ENCODE measurements at regions not wholly inside any gene's neighbourhood (a gene's known extent, or its start where the extent isn't known, plus 50 kb on each side); places are given as distances from the start of the nearest gene placed in this dataset.
A peak's percentile ranks its signal among the peaks of the same experiment; 100 is the strongest.
"Not testable (repeated sequence)": the region's sequence is repeated elsewhere in the genome, so short reads cannot be mapped to it uniquely, and the experiment has no call there.

GRCh38 chr5:6321078-6321477, 57.3 kb downstream of the MED10 start:
- no peak for DNase-seq (ENCODE audit: low read depth)

- DNase-seq (ENCODE audit: low read depth) = no peak
Observed at GRCh38 chr5:6319116-6319515, 59.2 kb downstream of the MED10 start.

- no peak for DNase-seq (ENCODE audit: low read depth)
Observed at GRCh38 chr5:6317116-6317798, 61.1 kb downstream of the MED10 start.

GRCh38 chr5:6315580-6315979, 62.8 kb downstream of the MED10 start:
- DNase-seq (ENCODE audit: low read depth) = no peak

- no peak for DNase-seq (ENCODE audit: low read depth)
Observed at GRCh38 chr5:6311568-6312501, 66.5 kb downstream of the MED10 start.

- no peak for DNase-seq (ENCODE audit: low read depth)
Observed at GRCh38 chr5:6309949-6310348, 68.4 kb downstream of the MED10 start.

GRCh38 chr5:6308683-6309082, 69.7 kb downstream of the MED10 start:
- DNase-seq (ENCODE audit: low read depth) = no peak

DNA sequence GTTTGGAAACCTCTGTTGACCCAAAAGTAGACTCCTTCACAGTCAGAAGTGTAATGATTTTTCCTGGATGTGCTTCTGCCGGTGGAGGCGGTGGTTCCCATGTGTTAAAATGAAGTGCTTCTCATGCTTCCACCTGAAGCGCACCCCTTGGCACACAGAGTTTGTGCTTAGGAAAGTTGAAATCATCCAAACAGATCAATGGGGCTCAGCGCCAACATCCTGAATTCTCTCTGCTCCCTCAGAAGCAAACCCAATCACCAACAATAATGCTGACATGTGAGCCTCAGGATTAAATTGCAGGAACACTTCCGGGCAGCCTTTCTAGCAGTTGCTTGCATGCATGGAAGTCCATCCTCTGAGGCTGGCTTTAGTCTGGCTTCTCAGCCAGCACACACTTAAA, 71.0 kb downstream of the MED10 start:
- no peak for DNase-seq (ENCODE audit: low read depth)

DNA sequence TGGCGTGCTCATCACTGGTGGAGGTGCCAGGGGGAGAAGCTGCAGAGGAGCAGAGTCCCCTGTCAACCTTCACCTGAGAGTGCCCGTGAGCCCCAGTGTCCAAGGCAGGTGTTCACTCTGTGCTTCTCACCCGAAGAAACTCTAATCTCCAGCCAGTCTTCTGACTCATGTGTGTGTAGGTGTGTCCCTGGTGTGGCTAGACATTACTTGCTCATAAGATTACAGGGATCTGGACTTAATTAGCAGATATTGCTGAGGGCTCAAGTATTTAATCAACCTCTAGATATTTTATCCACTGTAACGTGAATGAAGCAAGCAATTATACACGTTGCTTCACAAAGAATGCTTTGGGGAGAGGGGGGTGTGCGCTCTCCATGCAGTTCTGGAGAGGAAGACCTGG, 72.5 kb downstream of the MED10 start:
- DNase-seq (ENCODE audit: low read depth) = no peak

DNA sequence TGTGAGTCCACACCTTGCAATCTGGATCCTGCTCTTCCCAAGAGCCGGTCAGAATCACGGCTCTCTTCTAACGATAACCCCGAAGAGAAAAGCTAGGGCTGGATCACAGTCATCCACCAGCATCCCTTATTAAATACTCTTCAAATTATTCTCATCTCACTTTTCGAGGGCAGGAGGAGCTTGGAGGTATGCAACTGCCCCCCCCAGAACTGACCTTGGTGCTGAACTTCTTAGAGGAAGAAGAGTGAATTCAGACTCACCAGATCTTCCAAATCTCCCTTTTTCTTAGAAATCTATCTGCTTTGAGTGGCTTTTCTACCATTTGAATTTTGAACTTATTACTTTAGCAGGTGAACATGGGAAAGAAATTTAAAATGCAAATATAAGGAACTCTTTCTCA, 75.7 kb downstream of the MED10 start:
- no peak for DNase-seq (ENCODE audit: low read depth)

GRCh38 chr5:6302075-6302474, 76.3 kb downstream of the MED10 start:
- DNase-seq (ENCODE audit: low read depth) = no peak

GRCh38 chr5:6296524-6296923, 81.8 kb downstream of the MED10 start:
- no peak for DNase-seq (ENCODE audit: low read depth)

DNA sequence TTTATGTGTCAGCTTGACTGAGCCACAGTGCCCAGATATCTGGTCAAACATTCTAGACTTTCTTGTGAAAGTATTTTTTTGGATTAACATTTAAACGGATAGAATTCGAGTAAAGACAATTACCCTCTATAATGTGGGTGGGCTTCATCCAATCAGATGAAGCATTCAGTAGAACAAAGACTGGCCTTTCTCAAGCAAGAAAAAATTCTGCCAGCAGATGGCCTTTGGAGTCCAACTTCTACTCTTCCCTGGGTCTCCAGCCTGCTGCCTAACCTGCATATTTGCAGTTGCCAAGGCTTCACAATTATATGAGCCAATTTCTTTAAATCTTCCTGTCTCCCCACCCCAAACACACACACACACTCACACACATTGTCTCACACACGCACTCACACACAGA, 86.4 kb downstream of the MED10 start:
- peak; percentile 2 for DNase-seq (ENCODE audit: low read depth)

GRCh38 chr5:6289239-6289638, 89.1 kb downstream of the MED10 start:
- no peak for DNase-seq (ENCODE audit: low read depth)

GRCh38 chr5:6287176-6287575, 91.2 kb downstream of the MED10 start:
- no peak for DNase-seq (ENCODE audit: low read depth)

DNA sequence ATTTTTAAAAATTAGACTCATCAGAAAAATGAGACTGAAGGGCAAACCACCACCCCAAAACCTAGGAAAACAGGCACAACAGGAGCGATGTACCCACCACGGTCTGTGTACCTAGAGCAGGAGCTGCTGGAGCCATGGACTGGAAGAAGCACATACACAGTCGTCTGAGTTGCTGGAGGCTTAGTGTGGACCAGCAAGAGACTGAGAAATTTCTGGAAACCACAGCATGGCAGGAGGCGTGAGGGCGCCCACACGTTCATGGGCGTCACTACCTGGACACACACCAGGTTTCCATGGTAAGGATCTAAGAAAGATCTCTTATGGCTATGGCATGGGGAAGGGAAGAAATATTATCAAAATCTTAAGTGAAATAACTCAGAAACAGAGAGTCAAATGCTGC, 91.9 kb downstream of the MED10 start:
- DNase-seq (ENCODE audit: low read depth) = no peak

- not testable (repeated sequence) for DNase-seq (ENCODE audit: low read depth)
Observed at GRCh38 chr5:6284491-6284890, 93.9 kb downstream of the MED10 start.

DNA sequence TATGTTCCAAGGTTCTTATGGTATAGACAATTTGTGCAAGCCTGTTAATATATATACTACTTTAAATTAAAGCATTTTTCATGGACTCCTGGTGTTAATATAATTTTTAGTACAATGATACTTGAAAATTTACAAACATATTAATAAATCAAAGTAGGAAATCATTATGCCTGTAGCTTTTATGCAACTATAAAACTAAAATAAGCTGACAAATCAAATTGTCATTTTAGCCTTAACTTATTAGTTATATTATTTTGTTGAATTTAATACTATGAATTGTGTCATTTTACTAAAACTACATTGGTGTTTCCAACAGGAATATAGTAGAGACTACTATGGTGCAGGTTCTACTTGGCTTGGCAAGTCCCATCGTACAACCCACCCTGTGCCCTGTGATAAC, 96.0 kb downstream of the MED10 start:
- DNase-seq (ENCODE audit: low read depth) = no peak

DNA sequence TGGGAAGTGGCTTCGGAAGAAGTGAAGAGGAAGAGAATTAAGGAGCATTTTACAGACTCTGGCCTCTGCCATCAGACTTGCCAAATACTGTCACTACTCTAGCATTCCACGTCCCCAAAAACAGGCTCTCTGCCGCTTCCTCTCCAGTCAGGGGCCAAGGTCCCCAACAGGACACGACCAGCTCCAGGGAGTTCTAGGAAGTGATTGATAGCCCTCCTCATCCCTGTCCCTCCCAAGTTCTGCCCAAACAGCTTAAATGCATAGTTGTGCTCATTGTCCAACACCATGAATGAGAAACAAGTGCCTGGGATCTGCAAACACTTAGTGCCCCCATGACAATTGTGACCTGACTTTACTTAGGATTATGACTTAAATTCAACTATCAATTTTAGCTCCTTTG, 96.5 kb downstream of the MED10 start:
- no peak for DNase-seq (ENCODE audit: low read depth)

DNA sequence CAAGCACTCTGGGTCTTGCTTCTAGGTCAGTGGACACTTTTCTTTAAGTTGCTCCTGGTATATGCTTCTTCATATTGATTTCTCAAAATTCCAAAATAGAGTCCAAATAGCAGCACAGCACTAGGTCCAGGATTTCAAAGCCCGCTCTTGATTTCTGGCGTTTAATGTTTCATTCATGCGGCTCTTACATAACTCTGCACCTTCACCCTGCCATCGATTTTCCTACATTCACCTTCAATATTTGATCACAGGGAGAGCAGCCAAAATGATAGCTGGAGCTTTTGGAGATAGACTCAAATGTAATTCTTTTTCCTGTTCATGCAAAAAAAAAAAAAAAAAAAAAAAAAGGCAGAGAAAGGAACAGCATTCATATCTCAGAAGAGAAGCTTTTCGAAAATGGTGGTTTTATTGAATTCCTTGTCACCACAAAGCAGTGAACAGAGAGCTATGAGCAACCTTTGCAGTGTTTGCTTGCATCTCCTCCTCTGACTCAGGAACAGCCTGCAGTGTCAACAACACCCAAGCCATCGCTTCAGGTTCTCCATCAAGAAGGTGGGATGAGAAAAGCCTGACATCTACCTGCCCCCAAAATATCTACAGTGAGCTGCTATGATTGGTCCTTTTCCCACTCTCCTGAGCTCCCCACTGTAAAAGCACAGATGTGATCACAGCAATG, 97.8 kb downstream of the MED10 start:
- DNase-seq (ENCODE audit: low read depth) = no peak

- DNase-seq (ENCODE audit: low read depth) = no peak
Observed at GRCh38 chr5:6279607-6280006, 98.7 kb downstream of the MED10 start.

DNA sequence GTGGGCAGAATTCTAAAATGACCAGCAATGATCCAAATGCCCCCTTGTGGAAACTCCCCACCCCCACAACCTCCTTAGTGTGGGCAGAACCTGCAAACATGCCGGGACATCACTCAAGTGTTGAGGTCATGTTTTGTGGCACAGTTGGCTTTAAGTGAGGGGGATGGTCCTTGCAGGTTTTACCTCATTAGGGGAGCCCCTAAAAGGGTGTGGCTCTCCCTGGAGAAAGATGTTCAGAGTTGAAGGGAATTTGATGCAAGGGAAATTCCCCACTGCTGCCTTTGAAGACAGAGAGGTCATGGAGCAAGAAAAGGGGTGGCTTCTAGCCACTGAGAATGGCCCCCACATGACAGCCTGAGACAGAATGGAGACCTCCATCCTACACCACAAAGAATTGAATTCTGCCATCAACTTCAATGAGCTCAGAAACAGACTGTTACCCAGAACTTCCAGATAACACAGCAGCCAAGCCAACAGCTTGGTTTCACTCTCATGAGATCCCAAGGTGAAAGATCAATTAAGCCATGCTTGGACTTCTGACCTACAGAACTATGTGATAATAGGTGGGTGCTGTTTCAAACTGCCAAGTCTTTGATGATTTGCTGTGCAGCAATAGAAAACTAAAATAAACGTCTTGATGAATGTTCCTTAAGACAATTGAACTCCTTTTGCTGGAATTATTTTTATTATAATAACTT, 103.4 kb downstream of the MED10 start:
- no peak for DNase-seq (ENCODE audit: low read depth)
